Hepatocyte (in vitro differentiated cells): ENCODE measurements at regions not wholly inside any gene's neighbourhood (a gene's known extent, or its start where the extent isn't known, plus 50 kb on each side); places are given as distances from the start of the nearest gene placed in this dataset.

Experiments used
- EZH2 ChIP-seq: fragments of 200-600 bp; sonication (generic); IDR thresholded peaks from 2 replicates; pipeline ENCODE4 v1.6.1; 2016; ENCODE audit warnings: antibody characterized with exemption, mild to moderate bottlenecking, borderline replicate concordance
- EZH2phosphoT487 ChIP-seq: fragments of 200-600 bp; sonication (generic); IDR thresholded peaks from one replicate; pipeline ENCODE4 v1.6.1; 2018; ENCODE audit warnings: antibody characterized with exemption, mild to moderate bottlenecking, low read depth, moderate library complexity; ENCODE audit not compliant: unreplicated experiment, severe bottlenecking
- TF ChIP-seq, protein P1 (sequence below): fragments of 200-600 bp; sonication (generic); IDR thresholded peaks from 2 replicates; pipeline ENCODE4 v1.5.1; 2016; ENCODE audit warnings: antibody characterized with exemption, mild to moderate bottlenecking; ENCODE audit not compliant: poor library complexity

DNA sequence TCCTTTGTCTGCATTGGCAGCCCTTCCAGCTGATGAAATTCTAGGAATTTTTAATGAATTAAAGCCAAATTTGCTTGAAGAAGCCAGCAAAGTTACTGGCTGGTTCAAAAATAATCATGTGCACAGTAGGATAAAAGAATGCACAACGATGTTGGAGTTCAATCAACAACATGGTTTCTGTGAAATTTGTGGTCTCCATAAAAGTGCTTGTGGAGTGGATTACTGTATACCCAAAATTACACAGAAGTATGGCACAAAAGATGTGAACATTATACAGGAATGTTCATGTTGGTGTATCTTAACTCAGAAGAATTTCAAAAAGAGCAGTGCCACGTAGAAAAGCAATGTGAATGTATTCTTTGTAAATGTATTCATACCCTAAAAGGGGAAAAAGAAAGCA, 105.0 kb upstream of the METAP2 start:
- TF ChIP-seq, protein P1, sequence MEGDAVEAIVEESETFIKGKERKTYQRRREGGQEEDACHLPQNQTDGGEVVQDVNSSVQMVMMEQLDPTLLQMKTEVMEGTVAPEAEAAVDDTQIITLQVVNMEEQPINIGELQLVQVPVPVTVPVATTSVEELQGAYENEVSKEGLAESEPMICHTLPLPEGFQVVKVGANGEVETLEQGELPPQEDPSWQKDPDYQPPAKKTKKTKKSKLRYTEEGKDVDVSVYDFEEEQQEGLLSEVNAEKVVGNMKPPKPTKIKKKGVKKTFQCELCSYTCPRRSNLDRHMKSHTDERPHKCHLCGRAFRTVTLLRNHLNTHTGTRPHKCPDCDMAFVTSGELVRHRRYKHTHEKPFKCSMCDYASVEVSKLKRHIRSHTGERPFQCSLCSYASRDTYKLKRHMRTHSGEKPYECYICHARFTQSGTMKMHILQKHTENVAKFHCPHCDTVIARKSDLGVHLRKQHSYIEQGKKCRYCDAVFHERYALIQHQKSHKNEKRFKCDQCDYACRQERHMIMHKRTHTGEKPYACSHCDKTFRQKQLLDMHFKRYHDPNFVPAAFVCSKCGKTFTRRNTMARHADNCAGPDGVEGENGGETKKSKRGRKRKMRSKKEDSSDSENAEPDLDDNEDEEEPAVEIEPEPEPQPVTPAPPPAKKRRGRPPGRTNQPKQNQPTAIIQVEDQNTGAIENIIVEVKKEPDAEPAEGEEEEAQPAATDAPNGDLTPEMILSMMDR = no peak
- TF ChIP-seq EZH2 (no peak), EZH2phosphoT487 (no peak)
